HTR-8/SVneo (cell line): ENCODE measurements at regions not wholly inside any gene's neighbourhood (a gene's known extent, or its start where the extent isn't known, plus 50 kb on each side); places are given as distances from the start of the nearest gene placed in this dataset.

Source experiments
- DNase-seq: peaks from one replicate; pipeline ENCODE4 v3.0.0; 2011; ENCODE audit warnings: low spot score, mixed read lengths; ENCODE audit not compliant: insufficient read length
- FAIRE-seq: peaks from 2 replicates; lab custom pipeline; 2011; peaks lifted over from hg19 to GRCh38; lab: Jason Lieb, UNC

DNA sequence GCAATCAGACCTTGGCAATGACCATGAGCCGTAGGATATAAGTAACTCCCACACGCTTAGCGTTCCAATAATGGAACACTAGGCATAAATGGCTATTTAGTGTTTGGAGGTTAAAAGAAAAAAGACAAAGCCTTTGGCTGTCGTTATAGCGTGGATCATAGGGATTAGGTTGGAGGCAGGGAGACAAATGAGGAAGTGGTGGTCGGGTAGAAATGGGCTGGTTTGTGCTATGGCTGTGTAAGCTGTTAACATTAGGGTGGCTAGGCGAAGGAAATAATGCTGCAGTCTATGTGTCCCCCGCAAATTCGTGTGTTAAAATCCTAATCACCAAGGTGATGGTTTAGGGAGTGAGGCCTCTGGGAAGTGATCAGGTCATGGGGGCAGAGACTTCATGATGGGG lies 120.4 kb upstream of the IRX6 start:
- DNase-seq (no peak), FAIRE-seq (no peak)

DNA sequence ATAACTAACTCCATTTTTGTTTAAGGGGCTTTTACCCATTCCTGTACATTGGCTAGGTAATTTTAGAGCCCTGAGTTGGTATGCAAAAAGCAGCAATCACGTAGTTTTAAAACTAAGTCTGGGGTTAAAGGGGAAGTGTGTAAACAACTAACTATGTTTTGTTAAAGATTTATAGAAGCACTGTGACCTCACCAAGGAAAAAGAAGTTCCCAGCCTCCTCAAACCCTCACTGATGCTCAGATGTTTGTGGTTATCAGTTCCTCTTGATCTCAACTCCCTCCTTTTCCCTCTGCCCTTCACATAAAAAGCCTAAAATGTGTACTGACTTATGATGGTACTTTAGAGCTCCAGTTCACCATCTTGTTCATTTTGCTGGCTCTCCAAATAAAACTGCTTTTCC lies 119.9 kb upstream of the IRX6 start:
- DNase-seq (no peak), FAIRE-seq (no peak)

DNA sequence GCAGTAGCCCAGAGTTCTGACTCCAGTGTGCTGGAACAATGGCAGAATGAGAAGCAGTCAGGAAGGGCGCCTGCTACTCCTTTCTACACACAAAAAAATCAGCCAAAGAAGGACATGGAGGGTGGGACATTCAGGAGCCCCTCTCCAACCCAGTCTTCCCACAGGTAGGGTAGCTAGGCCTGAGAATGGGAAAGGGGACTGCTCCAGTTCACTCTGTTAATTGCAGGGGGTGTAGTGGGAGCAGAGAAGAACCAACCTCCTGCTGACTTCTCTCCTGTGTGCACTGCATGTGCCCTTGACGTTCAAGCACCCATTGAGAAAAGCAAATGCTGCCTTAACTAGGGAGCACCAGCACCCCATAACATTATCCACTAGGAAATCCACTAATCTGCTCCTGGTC lies 119.1 kb upstream of the IRX6 start:
- FAIRE-seq: no peak
- no peak for DNase-seq

DNA sequence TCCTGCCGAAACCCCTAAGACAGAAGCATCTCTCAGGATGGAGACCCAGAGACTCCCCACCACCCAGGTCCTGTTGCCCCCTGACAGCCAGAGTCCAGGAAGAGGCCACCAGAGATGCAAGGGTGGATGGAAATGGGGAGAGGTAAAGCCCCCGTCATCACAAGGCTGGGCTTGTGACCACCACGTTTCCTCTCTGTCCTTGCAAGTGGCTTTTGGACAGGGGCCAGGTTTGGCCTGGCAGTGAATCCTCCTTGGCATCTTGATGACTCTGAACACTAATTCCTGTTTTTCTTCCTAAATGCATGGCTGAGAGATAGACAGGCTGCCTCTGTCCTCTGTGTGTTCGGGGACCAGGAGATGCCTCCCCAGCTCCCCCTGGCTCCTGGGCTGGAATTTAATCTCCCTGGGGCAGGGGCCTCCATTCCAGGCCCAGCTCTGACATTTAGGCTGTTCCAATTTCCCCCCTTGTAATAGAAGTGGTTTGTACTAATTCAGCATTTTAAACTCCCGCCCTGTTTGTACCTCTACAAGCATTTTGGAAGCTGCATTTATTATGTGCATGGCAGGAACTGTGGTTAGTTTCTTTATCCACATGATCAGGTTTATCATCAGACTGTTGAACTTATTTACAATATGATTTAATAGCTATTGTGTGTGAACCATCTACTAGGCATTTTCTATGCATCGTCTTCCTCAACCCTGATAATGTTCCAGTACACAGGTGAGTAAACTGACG lies 116.1 kb upstream of the IRX6 start:
- no peak for DNase-seq
- FAIRE-seq: no peak

DNA sequence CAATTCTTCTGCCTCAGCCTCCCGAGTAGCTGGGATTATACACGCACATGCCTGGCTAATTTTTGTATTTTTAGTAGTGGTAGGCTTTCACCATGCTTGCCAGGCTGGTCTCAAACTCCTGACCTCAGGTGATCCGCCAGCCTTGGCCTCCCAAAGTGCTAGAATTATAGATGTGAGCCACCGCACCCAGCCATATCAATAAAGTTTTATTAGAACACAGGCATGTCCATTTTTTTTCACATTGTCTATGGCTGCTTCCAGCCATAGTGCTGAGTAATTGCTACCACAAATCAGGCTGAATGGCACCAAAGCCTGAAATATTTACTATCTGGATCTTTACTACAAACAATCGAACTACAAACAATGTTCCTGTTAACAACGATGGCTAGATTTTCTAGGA lies 114.4 kb upstream of the IRX6 start:
- FAIRE-seq (no peak), DNase-seq (no peak)

DNA sequence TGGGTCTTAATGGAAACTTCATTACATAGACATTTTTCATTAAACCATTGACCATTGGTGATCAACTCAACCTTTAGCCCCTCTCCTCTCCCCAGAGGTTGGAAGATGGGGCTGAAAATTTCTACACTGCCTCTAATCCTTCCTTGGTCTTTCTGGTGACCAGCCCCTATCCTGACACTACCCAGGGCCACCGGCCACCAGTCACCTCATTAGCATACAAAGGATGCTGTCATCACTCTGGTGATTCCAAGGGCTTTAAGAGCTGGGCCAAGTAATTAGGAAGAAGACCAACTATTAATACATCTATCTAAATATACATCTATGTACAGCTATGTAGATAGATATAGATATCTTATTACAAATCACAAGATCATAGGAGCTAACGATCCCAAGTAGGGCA lies 111.2 kb upstream of the IRX6 start:
- DNase-seq (no peak), FAIRE-seq (no peak)

DNA sequence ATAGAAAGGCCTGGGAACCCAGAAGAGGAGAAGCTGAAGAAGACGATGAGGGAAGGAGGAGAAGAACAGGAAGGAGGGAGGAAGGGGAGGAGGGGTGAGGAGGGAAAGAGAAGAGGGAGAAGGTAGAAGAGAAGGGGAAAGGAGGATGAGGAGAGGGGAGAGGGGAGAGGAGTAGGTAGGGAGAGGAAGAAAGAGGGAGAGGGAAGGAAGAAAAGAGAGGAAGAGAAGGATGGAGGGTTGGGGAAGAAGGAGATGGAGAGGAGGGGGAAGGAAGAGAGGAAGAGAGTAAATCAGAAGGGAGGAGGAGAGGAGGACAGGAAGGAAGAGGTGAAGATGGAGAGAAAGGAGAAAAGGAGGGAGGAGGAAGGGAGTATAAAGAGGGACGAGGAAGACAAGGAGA lies 109.6 kb upstream of the IRX6 start:
- DNase-seq: no peak
- FAIRE-seq: no peak

DNA sequence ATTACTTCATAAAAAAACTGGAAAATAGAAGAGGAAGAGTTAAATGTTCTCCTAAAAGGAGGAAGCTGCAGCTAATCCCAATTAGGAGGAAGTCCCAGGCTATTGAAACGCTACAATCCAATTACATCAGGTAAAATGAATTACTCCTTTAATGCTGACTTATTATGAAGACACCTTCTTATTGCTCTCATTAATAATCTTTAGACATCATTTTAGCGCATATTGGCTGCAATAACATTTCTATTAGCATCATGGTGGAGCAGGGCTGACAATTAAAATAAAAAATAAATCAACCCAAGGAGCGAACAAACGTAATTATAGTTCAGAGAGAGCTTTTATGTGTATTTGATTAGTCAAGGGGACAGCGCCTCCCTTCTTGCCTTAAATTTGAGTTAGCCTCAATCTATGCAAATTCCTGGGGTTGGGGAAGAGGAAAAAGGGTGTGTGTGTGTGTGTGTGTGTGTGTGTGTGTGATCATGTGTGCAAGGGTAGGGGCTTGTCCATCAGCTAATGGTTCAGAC lies 109.0 kb upstream of the IRX6 start:
- DNase-seq (no peak), FAIRE-seq (no peak)

DNA sequence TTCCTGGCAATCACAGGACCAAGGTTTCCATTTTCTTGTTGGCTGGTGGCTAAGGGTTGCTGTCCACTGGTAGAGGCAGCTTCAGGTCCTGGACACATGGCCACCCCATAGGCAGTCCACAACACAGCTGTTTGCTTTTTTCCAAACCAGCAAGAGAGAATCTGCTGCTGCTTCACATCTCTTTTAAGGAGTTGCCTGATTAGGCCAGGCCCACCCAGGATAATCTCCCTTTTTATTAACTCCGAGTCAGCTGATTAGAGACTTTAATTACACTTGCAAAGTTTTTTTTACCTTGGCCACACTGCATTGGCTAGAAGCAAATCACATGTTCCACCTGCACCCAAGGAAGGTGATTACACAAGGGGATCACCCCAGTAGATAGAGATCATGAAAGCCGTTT lies 106.6 kb upstream of the IRX6 start:
- DNase-seq: no peak
- no peak for FAIRE-seq

DNA sequence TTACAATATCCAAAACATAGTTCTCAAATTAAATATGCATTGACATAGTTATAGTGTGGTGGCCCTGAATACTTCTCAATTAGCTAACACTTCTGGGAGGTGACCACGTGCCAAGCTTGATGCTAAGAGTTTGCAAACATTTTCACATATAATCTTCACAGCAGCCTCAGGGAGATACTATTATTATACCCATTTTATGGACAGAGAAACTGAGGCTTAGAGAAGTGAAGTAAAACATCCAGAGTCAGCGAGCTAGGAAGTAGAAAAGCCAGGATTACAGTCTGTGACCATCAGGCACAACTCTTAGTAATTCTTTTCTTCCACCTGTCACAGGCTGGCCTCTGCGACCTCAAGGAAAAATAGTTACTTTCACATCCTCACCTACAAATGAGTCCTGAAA lies 102.2 kb upstream of the IRX6 start:
- FAIRE-seq (no peak), DNase-seq (no peak)

DNA sequence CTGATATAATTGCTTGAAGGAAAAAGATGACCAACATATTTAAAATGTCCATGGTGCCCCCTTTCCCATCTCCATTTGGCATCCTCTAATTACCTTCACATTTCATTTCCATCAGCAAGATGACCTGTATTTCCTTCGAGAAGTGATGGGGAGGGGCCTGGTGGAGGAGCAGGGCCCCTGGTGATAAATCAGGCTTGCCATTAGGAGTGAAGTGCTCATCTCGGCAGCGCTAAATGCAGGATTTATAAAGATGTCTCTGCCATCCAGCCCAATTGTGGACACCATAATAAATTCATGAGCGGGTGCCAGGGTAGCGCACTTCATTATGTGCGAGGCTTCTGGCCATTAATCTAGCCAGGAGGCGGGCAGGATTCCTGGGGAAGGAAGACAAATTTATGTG lies 101.5 kb upstream of the IRX6 start:
- DNase-seq: no peak
- no peak for FAIRE-seq

DNA sequence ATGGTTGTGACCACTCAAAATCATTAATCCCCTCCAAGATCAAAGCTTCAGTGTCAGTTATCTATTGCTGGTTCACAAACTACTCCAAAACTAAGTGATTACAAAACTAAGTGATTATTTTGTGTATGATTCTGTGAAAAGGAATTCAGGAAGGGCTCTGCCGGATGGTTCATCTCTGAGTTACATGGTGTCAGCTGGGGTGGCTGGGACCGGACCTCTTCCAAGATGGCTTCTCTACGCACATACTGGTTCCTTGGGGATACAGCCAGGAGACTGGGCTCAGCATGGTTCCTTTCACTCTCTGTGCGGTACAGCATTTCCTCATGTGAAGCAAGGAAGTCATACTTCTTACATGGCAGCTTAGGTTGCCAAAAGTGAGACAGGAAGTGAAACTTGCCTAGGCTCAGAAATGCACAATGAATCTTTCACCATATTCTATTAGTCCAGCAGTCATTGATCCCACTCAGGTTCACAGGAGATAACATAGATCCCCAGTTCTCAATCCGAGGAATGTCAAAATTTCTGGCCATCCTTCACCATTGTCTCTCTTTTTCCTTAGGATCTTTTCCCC lies 97.9 kb upstream of the IRX6 start:
- FAIRE-seq (no peak), DNase-seq (no peak)

DNA sequence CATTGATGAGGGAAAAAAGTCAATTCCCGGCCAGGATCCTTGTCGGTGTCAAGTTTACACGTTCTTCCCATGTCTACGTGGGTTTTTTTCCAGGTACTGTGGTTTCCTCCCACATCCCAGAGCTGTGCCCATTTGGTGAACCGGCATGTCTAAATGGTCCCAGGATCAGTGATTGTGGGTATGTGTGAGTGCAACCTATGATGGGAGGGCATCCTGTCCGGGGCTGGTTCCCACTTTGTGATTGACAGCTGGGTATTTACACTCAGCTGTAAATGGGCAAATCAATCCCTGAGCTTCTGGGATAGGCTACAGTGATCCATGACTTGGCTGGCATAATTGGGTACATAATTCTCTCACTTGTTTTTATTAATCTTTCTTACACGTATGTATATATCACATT lies 91.2 kb upstream of the IRX6 start:
- DNase-seq (no peak), FAIRE-seq (no peak)

DNA sequence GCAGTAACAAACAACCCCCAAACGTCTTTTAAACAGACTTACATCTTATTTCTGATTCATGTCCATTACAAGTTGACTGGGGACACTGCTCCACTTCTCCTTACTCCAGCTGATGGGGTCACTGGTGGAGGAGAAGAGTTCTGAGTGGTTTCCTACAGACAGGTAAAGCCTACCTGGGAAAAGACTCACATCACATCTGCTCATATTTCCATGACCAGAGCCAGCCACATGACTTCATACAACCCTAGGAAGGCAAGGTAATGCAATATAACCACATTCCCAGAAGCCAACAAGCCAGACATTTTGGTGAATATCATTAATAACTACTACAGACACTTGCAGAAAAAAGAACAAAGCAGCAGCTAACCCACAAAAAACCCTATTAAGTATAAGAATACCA lies 90.5 kb upstream of the IRX6 start:
- DNase-seq: no peak
- FAIRE-seq: no peak

DNA sequence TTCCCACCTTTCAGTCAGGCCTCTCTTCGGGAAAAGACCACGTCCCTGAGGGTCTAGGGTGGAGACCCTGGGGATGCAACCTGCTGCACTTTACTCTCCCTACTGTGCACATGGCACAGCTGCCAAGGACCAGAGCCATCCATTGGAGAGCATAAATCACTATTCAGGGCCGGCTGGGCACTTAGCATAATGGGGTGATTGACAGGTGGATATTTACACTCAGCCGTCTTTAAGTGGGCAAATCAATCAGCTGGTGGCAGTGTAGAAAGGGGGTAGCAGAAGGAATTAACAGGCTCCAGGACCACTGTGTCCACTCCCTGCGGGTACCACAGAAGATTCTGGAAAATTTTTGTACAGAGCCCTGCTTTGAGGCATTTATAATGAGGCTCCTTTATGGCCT lies 87.3 kb upstream of the IRX6 start:
- DNase-seq: no peak
- FAIRE-seq: no peak

DNA sequence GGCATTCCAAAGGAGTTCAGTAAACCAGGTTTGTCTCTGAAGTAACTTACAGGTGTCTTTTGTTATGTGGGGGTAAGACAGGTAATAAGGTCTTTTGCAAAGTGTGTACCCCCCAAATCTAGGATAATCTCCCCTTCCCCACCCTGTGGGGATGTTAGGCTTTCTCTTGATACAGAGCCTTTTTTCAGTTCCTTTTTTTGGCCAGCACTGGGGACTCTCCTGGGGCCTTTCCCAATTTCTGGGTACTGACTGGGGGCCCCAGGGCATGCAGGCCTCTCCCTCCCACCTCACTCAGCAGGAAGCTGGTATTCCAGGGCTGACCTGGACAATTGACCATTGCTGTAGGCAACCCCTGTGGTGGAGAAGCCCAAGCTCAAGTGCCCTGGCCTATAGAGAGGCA lies 84.3 kb upstream of the IRX6 start:
- no peak for DNase-seq
- no peak for FAIRE-seq

DNA sequence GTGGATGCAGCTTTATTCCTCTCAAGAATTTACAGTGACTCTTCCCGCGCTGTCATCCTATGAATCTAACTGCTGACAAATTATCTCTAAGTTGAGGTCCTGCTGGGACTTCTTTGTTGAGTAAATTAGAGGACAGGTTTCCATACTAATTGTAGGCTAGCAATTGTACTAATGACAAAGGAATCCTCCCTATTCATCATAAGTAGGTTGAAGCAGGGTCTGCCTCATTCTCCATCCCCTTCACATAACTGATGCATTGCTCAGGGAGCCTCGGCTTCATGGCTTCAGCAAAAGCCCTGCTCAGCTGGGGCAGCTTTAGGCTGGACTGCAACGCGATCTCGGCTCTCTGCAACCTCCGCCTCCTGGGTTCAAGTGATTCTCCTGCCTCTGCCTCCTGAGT lies 83.1 kb upstream of the IRX6 start:
- no peak for DNase-seq

DNA sequence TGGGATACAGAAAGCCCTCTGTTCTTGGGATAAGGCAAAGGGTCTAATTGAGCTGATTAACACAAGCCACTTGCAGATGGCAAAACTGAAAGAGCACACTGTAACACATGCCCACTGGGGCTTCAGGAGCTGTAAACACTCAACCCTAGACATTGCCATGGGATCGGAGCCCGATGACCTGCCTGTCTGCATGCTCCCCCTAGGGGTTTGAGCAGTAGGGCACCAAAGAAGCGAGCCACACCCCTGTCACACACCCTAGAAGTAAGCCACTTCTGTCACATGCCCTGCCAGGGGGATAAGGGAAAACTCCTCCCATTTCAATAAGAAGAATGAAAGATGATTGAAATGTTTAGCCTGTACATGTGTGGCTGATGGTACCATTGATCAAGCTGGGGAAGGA lies 81.3 kb upstream of the IRX6 start:
- FAIRE-seq: no peak
- no peak for DNase-seq

More for the DNA sequence above, 83.1 kb upstream of the IRX6 start:
- FAIRE-seq: no peak

DNA sequence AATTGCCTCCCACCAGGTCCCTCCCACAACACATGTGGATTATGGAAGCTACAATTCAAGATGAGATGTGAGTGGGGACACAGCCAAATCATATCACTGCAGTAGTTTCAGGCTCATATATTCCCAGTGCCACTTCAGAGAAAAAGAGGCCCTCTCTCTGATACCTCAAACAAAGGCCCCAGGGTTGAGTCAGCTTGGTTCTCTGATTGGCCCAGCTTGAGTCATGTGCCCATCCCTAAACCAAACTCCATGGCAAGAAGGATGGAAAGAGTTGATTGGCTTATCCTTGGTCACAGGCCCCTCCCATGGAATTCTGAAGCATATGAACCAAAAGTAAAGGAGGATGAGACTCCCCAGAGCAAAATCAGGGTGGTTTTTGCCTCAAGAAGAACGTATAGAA lies 75.9 kb upstream of the IRX6 start:
- DNase-seq (no peak), FAIRE-seq (no peak)

DNA sequence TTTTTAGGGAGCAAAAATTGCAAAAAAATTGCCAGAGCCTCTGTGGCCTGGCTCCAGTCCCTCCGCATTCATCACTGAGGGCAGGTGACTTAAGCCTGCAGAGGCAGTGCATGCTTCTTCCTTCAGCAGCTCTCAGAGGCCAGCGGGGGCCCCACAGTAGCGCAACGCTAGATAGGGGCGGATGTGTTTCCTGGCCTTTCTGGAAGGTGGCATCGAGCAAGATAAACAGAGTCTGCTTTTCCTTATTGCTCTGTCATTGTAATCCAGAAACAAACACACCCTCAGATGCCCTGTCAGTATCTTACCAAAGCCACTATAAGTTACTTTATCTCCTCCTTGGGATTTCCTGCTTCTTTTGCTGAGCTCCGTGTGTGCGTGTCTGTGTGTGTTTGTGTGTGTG lies 75.5 kb upstream of the IRX6 start:
- no peak for DNase-seq
- no peak for FAIRE-seq

DNA sequence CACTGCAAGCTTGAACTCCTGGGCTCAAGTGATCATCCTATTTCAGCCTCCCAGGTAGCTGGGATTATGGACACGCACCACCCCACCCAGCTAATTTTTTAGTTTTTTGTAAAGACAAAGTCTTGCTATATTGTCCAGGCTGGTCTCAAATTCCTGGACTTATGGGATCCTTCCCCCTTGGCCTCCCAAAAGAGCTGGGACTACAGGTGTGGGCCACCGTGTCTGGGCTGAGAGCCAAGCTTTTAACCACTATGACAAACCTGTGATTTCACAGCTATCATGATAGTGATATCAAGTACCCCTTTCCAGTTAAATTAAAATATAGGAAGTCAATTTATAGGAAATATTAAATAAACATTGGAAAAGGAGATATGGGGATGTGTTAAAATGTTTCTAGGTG lies 74.6 kb upstream of the IRX6 start:
- FAIRE-seq: no peak
- no peak for DNase-seq

DNA sequence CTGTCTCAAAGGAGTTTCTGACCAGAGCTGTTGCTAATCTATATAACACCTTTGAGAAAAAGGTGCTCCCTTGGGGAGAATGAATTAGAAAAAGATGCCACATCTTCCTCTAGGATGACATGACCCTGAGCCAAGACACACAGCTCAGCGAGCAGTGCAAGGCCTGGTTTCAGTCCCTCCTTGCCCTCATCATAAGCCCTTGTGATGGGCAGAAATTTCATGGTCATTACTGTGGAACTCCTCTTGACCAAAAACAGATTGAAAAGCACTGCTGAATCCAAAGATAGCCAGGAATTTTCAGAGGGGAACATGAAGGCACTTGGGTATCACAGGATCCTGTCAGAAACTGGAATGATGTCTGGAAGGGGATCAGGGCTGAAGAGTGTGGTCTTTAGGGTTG lies 74.1 kb upstream of the IRX6 start:
- FAIRE-seq: no peak

More for the DNA sequence above, 74.1 kb upstream of the IRX6 start:
- no peak for DNase-seq
